GM19351 (cell line): ENCODE measurements at regions not wholly inside any gene's neighbourhood (a gene's known extent, or its start where the extent isn't known, plus 50 kb on each side); places are given as distances from the start of the nearest gene placed in this dataset.

ENCODE experiments used
- ATAC-seq: cut with Tn5 transposase; IDR thresholded peaks from one replicate; pipeline ENCODE4 v1.9.1; 2021; ENCODE audit warnings: mild to moderate bottlenecking, moderate library complexity; ENCODE audit not compliant: unreplicated experiment

GRCh38 chr12:40172879-40173278 is 51.9 kb upstream of the LRRK2 start:
- no peak for ATAC-seq

GRCh38 chr12:40171501-40171900 is 53.3 kb upstream of the LRRK2 start:
- no peak for ATAC-seq

GRCh38 chr12:40171066-40171465 is 53.7 kb upstream of the LRRK2 start:
- ATAC-seq, result no peak

DNA sequence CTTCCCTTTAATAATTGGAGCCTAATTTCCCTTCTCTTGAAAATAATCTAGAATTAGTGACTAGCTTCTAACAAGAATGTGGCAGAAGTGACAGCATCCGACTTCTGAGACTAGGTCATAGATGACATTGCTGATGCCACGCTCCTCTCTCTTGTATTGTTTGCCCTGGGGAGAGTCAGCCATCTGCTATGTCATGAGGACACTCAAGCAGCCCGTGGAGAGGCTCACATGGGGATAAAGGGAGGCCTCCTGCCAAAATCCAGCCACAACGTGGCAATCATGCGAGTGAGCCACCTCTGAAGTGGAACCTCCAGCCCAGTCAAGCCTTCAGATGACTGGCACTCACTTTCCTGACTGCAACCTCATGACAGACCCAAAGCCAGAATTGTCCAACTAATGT is 54.2 kb upstream of the LRRK2 start:
- ATAC-seq, result no peak

DNA sequence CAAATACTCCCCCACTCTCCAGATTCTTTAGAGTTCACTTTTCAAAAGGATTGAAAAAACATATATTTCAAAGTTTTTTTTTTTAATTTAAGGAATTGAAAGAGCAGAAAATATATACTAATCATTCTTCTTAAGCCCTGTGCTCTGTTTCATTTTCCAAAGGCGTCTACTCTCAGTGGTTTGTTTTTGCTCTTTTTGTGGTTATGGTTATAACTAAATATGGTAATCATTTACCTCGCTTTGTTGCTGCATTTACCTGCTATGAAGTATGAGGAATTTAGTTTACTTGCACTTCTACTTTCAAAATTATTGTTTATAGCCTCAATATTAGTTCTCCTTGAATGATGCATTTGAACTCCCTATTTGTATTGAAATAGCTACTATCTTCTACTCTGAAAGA is 55.9 kb upstream of the LRRK2 start:
- ATAC-seq, result peak; percentile 96

- ATAC-seq, result peak; percentile 28
Measured at GRCh38 chr12:40168419-40168818, 56.4 kb upstream of the LRRK2 start.

DNA sequence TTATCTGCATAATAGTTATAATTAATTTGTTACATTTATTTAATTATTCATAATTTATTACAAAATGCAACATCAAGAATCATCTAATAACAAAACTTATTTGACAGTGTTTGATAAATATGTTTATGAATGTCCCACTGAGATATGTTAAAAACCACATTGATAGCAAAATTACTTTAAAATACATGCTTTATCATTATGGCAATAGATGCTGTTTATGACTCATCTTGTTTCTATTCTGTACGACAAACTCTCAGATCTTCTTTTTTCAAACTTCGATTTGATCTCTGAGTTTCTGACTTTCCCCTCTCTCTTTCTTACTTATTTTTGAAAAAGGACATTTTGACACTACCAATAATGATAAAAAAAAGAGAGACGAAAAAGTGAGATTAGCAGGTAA is 56.8 kb upstream of the LRRK2 start:
- peak; percentile 66 for ATAC-seq

- ATAC-seq, result no peak
Measured at GRCh38 chr12:40165179-40165578, 59.3 kb upstream of the SLC2A13 start.

- no peak for ATAC-seq
Measured at GRCh38 chr12:40164034-40164433, 58.2 kb upstream of the SLC2A13 start.

DNA sequence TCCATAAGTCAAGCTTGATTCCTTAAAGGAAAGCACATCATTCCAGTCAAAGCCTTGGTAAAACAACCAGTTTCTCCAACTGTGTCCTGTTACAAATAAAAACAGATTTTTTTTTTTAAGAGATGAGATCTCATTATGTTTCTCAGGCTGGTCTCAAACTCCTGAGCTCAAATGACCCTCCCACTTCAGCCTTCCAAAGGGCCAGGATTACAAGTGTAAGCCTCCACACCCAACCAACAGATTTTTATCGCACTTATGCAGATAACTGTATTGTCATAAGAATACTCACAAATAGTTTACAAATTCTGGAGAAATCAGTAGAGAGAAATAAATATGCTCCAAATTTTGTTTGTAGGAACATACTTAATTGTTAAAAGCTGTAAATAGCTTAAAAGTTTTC is 56.2 kb upstream of the SLC2A13 start:
- ATAC-seq, result no peak

DNA sequence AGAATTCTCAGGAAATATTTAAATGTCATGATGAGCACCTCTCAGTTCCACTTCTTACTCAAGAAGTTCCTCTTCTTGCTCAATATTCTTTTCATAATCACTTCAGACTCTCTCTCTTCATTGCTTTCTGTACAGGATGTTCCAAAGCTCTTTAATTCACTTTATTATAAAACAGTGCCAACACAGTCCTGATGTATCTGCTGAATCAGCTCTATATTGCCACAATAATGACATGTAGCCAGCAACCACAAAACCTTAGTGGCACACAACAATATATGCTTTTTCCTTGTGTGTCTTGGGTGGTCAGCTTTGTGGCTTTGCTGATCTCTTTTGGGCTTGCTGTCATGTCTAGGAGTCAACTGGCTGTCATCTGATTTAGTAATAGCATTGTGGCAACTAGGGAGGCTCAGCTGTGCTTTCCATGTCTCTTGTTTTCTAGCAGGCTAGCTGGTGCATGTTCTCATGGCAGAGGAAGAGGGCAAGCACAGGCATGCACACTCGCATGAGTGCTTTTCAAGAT is 52.8 kb upstream of the SLC2A13 start:
- ATAC-seq, result peak; percentile 70

DNA sequence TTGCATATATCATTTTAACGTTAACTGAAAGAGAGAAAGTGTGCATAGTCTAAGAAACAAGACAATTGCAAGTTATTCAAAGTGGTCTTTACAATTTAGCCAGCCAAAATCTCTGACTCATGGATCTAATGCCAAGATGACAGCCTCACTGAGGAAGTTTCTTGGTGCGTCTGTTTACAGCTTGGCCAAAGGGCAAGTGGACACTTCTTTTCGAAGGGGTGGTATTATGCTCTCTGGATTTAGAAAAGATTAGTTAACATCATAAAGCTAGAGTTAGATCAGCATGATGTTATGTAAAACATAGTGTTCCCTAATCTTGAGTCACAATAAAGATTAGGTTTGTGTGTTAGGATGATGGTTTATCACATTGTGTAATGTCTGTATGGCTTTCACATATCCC is 51.5 kb upstream of the SLC2A13 start:
- no peak for ATAC-seq

GRCh38 chr12:40156021-40156764 is 50.3 kb upstream of the SLC2A13 start:
- no peak for ATAC-seq
